Stimulated activated CD4-positive, alpha-beta T cell treated with anti-CD3 and anti-CD28 coated beads, Interleukin-1b, Interleukin-23, amount 100 ng/mL, for 48 hours (primary cell): ENCODE measurements at regions not wholly inside any gene's neighbourhood (a gene's known extent, or its start where the extent isn't known, plus 50 kb on each side); places are given as distances from the start of the nearest gene placed in this dataset.
"Not testable (repeated sequence)": the region's sequence is repeated elsewhere in the genome, so short reads cannot be mapped to it uniquely, and the experiment has no call there.

Experiments
- DNase-seq: peaks from one replicate; pipeline ENCODE4 v3.0.0-alpha.2; 2020

DNA sequence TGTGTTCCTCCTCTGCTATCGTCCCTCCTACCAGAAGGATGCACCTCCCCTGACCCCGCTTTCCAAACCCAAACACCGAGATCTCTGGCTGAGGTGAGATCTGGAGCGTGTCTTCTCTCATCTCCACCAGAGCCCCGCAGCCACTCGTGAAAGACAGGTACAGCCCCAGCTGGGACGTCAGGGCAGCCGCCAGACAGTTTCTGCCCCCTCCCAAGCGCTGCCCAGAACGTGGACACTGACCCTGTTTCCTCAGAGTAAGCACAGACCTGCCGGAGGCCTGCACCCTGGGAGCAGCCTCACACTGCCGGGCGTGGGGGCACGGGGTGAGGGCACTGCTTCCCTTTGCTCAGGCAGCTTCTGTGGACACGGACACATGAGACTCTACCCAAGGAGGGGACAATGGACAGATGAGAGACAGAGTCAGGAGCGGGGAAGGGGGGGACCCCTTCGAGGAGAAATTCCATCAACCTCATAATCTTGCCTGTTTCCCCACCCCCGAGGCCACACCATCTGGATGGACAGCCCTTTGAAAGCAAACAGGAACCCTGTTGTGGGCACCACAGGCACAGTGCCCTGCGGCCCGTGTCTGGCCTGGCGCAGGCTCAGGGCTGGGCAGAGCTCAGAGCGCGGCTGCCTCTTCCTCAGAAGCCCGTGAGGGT lies 210.6 kb downstream of the DLL1 start:
- no peak for DNase-seq

DNA sequence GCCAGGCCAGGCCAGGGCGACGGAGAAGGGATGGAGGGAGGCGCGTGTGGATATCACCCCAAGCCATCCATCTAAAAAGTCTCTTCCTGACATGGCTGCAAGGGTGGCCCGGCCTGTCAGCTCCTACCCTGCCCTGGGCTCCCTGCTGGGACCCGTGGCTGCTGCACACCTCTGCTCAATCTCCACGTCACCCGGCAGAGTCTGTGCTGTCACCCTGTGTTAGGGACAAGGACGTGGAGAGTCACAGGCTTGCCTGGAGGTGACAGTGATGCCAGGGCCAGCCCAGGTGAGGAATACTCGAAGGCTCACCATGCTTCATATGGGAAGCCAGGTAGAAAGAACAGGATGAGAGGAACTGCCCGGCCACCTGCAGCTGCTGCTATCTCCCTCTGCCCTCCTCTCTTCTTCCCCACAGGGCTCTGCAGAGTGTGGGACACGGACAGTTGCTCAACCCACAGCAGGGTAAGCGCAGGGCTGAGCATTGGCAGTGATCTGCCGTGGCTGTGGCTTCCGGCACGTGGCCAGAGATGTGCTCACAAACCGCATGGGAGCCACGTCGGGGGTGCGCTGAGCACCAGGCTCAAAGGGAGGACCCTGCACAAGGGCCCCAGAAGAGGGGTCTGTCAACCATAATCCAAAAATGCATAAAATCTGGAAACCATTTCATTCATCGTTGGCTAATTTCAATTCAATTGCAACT lies 214.3 kb downstream of the DLL1 start:
- DNase-seq, result no peak

DNA sequence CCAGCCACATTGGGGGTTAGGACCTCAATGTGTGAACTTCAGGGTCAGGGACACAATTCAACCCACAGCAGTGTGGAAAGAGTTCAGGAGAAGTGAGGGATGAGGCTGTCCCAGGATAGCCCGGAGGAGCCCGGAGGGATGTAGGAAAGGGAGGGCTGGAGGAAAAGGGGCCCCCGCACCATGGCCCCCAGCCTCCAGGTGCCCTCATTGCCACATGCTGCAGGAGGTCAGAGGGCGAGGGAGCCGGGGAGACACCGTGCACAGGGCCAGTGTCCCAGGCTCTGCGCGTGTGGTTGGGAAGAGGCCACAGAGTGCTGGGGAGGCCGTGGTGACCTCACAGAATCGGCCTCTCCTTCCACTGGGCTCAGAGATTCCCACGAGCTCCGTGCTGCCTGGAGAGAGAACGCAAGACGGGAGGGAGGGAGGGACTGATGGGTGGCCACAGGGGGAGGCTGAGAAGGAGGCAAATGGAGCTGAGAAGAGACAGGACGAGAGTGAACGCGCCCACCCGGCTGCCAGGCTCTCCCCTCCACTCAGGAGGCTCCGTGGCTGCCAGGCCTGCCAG lies 215.1 kb downstream of the DLL1 start:
- no peak for DNase-seq

DNA sequence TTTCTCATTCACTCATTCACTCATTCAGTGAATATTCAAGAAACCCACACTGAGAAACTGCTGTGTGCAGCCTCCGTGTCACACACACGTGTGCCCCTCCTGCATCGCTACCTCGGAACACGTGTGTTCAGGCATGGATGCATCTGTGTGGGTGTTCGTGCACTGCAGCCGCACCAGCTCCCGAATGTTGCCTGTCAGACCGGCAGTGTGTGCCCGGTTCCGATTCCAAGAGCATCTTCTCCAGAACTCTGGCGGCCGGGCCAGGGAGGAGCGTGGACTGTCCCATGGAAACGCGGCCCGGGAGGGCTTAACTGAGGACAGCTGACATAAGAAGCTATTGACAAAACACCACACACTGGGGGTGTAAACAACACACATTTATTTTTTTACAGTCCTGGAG lies 216.0 kb downstream of the DLL1 start:
- DNase-seq, result no peak

DNA sequence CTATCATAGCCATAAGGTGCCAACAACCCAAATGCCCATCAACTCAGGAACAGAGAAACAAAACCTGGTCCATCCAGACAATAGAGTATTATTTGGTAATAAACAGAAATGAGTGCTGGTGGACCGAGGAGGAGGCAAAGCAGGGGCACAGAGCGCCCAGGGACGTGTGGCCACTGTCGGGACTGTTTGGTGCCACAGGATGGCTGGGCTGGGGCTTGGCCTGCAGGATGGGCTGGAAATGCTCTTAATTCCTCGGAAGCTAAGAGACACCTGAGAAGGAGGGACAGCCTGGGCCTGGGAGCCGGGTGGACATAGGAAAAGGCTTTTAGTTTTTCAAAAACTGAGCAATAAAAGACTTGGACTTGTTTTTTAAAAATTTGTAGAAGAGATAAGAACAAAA lies 216.4 kb downstream of the DLL1 start:
- DNase-seq, result no peak

DNA sequence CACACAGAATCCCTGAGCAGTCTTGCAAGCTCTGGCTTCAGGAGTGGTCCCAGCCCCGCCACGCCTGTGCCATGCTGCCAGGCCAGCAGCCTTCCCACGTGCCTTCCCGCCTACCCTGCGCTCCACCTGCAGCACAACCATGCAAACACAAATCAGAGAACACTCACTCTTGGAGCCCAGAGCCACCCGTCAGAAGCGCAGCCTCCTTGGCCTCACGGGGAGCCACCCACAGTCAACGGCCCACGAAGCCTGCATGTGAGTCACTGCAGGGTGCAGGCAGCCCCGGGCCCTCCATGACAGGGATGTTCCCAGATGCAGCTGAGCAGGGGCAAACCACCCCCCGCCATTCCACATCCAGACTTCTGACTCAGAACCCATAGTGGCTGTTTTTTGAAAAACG lies 217.0 kb downstream of the DLL1 start:
- DNase-seq, result no peak

DNA sequence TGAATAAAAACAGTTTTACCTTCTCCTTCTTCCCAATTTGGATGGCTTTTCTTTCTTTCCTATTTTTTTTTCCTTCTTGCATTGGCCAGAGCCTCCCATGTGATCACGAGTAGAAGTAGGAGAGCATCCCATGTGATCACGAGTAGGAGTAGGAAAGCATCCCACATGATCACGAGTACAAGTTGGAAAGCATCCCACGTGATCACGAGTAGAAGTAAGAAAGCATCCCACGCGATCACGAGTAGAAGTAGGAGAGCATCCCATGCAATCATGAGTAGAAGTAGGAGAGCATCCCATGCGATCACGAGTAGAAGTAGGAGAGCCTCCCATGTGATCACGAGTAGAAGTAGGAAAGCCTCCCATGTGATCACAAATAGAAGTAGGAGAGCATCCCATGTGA lies 218.6 kb downstream of the DLL1 start:
- no peak for DNase-seq

DNA sequence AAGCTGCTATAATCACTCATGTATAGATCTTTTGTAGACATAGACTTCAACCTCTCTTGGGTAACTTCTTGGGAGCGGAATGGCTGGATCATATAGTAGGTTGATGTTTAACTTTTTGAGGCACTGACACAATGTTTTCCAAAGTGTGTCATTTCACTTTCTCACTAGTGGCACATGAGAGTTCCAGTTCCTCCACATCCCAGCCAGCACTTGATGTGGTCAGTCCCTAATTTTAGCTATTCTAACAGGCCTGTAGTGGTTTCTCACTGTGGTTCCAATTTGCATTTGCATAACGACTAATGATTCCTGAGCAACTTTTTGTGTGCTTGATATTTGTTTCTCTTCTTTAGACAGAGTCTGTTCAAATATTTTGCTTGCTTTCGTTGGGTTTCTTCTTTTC lies 221.3 kb downstream of the DLL1 start:
- no peak for DNase-seq

DNA sequence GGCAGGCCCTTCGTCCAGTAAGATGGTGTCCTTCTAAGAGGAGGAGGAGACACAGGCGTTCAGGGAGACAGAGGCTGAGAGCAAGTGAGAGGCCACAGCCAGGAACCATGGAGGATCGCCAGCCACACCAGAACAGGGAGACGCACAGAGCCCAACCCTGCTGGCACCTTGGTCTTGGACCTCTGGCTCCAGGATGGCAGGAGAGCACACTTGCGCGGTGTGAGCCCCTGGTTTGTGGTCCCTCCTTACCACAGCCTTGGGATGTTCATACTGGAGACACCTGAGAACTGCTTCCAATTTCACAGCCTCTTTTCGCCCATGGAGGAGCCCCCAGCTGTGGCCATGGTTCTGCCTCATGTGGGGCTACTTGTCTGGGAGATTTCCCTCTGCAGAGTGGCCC lies 222.4 kb downstream of the DLL1 start:
- no peak for DNase-seq

DNA sequence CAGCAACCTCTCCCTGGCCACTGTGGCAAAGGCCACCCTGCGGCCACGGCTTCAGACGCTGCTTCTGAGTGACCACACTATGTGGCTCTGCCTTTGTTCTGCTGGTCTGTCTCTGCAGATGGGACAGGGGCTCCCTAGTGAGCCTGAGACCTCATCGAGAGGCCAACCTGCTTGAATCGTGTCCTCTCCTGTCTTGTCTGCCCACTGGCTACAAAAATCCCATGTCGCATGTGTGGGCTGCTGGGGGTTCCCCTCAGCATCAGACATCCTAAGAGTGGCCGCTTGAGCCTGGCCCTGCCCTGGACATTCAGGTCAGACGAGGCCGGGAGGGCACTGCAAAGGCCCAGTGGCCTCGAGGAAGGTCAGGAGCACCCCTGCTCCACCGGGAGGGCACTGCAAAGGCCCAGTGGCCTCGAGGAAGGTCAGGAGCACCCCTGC lies 222.9 kb downstream of the DLL1 start:
- no peak for DNase-seq

DNA sequence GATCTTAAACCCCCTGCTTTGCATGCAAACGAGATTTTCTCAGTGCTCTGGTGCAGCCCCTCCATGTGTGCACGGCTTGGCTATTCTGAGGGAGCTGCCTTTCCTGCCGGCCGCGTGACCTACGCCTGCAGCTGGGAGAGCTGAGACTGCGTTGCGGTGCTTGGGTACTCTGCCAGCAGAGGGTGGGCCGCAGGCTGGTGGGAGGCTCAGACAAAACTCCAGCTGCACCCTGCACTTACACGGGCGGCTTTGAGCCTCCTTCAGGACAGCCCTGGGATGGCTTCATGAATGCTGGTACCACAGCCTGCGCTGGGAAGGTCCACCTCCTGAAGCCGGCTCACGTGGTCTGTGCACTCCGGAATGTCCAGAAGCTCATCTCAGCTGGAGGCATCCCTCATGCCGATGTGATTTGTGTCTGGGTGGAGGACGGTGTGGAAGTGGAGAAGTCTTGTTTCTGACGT lies 223.7 kb downstream of the DLL1 start:
- DNase-seq, result no peak

DNA sequence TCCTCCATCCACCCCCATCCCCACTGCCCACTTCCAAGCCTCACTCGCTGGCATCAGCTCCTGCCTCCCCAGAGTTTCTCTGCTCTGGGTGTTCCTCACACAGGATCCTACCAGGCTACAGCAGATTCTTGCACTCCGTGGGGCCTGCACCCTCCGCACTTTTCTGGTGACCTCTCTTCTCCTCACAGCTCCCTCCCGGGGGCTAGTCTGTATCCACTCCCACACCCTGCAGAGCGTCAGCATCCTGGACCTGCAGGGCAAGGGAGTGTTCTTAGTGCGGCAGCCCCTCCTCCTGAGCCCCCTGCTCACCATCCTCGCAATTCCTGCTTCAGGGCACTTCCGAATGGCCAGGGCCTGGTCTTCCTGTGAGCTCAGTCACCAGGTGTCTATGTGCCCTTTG lies 224.2 kb downstream of the DLL1 start:
- no peak for DNase-seq

DNA sequence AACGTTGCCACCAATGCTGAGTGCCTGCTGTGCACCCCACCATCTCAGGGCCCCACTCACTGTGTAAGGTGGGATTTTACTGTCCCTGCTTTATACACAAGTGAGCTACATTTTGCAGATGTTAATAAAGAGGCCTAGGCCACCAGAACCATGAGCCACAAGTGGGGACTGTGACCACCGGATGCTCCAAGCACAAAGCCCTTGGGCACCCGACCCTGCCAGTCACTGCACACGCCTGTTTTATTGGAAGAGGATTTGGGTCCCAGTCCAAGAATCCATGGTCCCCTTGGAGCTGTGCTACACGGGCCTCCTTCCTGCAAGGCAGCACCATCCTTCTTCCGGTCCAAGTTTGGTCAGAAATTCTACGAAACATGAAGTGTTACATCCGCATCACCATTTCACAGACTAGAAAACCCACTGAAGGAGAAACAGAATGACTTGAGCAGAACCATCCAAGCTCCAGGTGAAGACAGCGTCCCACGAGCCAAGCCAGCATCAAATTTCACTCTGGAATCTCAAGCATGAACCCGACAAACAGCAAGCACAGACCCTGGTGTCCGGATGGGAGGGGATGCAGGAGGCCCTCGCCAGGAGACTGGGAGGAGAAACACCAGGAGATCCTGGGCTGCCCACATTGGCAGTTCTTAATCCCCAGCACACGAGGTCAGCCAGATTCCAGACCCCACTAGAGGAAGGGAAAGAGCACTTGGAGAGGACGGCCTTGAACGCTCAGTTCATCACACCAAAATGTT lies 226.9 kb downstream of the DLL1 start:
- no peak for DNase-seq

DNA sequence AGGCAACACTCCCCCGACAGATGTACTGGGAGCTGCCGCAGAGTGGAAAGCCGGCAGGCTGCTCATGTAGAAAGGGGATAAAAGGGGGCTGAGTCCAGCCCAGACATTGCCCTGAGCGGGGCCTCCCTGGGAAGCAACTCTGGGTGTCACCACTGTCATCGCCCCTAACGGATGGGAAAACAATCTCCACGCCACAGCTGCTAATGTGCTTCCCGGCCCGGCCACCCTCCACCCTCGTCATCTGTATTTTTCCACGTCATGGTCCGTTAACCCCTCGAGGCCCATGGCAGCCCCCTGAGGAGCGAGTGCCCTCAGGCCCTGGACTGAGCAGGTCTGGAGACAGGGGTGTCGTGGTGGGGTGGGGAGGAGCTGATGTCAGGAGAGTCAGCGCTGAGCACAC lies 227.4 kb downstream of the DLL1 start:
- DNase-seq, result no peak

DNA sequence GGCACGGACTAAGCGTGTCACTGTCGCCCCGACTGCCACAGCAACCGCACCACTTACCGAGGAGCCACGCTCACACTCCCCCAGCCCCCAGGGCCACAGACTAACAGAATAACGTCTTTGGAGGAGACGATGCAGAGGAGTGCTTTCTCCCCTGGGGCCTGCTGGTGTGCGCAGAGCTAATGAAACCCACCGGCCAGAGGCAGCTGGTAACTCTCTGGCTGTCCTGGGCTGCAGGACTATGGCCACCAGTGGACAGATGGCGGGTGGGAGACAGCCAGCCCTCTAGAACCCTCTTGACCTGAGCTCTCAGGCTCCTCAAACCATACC lies 228.0 kb downstream of the DLL1 start:
- no peak for DNase-seq

DNA sequence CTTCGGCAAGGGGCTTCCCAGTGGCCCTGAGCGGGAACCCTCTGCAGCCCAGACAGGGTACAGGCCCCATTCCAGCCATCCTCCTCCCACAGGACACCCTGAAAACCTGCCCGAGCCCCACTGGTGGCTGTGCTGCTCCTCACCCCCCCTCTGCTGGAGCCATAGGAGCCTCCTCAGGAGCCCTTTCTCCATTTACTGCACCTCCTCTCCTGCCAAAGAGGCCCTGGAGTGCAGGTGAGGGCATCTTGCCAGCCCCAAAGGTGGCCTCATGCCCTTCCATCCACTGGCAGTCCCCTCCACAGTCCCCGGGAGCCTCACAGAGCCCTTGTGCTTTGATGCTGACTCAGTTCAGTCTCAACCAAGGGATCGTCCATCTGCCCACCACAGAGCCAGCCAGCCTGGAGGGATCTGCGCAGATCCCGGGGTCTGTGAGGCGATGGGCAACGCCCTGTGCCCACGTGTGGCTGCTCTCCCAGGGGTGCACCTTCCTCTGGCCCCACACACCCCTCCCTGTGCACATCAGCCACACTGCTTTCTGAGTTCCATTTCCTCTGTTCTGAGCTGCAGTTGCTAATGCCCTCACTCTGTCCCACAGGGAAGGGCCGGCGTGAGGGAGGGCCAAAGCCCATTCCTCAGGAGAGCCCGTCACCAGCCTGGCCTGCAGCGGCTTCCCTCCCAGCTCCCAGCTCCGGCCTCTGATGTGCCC lies 228.5 kb downstream of the DLL1 start:
- no peak for DNase-seq

DNA sequence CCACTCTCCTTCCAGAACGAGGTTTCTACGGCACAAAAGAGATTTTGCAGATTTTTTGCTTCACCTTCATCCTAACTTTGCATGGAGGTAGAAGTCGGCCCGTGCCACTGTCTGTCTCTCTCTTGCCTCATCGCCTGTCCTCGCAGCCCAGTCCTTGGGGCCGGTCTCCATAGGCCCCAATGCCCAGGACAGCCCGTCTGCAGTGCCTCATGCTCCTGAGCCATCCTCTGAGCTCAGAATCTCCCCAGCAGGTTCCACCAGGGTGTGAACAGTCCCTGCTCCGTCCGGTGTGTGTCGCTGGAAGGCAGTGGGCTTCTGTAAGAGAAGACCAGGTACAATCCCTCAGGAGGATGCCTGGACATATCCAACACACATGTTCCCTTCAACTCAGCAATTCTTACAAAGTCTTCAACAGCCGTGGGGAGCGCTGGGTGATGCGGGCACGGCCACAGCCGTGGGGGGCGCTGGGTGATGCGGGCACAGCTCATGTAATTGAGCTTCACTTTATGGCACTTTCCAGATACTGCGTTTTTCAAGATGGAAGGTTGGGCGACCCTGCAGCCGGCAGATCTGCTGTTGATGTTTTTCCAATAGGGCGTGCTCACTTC lies 231.9 kb downstream of the DLL1 start:
- no peak for DNase-seq

DNA sequence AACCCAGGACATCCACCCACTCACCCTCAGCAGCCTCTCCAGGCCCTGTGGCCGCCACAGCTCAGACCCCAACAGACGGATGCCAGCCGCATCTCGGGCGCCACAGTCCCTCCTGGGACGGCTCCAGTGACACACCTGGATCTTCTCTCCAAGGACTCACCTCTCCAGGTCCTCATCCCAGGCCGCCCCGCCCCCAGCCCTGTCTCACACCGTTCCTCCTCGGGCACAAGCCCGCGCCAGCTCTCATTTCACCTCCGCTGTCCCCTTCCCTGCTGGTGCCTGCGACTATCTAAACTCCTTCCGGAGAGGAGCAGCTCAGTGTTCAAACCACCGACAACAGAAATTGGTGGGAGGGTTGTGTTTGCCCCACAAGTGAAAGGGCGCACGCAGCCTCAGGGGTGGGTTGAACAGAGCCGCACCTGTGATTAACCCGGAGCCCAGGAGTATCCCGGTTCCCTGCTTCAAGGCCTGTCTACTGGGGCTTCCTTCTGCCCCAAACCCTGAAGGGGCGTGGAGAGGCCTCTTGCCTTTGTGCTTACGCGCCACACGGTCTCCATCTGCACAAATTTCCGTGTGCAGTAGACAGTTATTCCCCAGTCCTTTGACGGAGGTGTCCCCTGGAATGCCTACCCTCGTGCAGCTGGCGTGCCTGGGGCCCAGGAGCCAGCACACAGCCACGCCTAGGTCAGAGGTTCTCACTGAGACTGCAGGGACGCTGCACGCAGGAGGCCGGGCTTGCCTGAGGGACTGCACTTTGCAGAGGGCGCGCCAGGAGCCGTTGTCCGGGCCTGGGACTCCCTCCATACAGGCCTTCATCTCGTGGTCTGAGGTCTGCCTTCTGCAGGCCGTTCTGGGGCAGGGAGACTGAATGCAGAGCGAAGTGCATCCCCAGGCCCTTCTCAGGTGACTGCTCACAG lies 232.7 kb downstream of the DLL1 start:
- no peak for DNase-seq

DNA sequence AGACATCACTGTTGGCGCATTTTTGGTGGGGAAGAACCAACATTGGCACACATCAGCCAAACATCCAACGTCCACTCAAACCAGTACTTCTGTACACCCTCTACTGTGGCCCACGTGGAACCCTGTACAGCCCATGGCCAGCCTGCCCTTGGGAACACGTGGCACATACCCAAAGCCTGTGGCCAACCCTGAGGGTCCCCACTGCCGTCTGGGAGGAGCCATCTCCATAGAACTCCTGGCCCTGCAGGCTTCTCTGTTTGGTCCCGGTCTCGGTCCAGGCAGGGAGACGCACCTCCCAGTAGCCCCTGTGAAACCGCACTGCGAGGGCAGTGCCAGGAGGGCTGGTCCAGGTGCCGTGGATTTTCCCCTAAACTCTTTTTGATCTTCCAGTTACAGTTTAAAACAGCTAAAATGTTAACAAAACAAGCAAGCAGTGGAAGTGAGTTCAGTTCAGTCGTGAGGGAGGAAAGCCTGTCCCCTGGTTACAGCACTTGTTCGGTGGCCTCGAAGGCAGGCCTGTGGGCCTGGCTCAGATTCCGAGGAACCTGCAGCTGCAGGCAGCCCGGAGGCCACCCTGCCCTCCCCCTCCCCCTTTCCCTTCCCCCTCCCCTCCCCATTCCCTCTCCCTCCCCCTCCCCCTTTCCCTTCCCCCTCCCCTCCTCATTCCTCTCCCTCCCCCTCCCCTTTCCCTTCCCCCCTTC lies 233.7 kb downstream of the DLL1 start:
- DNase-seq, result no peak

DNA sequence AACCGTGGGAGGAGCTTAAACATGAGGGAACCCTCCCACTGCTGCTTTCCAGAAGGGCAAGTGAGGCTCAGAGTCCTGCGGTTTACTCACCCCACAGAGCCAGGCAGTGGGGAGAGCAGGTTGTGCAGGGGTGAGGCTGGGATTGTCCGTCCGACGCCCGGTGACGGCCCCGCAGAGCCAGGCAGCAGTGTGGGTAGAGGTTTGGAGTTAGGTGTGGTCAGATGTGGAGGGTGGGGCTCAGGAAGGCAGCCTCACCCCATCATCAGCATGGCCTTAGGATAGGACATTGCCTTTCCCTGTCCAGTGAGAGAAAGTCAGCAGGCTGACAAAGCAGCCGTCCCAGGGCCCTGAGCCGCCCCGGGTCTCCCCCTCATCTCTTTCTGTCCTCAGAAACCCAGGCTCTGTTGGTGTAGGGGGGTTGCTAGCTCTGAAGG lies 234.6 kb downstream of the DLL1 start:
- DNase-seq, result no peak

DNA sequence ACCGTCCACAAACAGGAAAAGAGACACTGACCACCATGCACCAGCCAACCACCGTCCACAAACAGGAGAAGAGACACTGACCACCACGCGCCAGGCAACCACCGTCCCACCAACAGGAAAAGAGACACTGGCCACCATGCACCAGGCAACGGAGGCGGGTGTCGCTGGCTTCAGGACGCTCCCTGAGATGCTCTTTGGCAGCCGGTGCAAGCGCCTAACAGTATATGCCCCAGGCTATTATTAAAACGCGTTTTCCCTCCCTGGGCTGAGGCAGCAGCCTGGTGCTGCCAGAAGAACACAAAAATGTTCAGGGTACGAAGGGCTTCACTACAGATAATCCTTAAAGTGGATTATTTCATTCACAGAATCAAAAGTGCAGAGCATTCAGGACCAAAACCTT lies 235.1 kb downstream of the DLL1 start:
- not testable (repeated sequence) for DNase-seq
